CD4-positive, alpha-beta T cell (primary cell): ENCODE measurements at regions not wholly inside any gene's neighbourhood (a gene's known extent, or its start where the extent isn't known, plus 50 kb on each side); places are given as distances from the start of the nearest gene placed in this dataset.

ENCODE experiments used
- ATAC-seq: fragments of 200-7000 bp; cut with Tn5 transposase; one replicate; pipeline ENCODE4 v1.10.0; 2022; ENCODE audit warnings: mild to moderate bottlenecking; ENCODE audit not compliant: poor library complexity
- CTCF ChIA-PET: fragments of 350-600 bp; sonication (Branson Sonifier 250); formaldehyde crosslinking; loops from one replicate; lab custom pipeline; 2021; ENCODE audit warnings: antibody characterized with exemption, inconsistent platforms; lab: Charles Lee
- POLR2A ChIA-PET: fragments of 350-600 bp; sonication (Branson Sonifier 250); formaldehyde crosslinking; loops from one replicate; lab custom pipeline; 2021; ENCODE audit warnings: antibody characterized with exemption, inconsistent platforms; lab: Charles Lee
- DNase-seq, 14 experiments: peaks; one replicate each; pipeline ENCODE4 v3.0.0-alpha.2; 2013 to 2020; ENCODE audit warnings: mixed read lengths in 2 of 14
- H3K27ac ChIP-seq, 2 donors: one replicate each; pipeline versions ENCODE4 v1.5.1 to v1.7.0; 2013; ENCODE audit warnings: low read length in 2 of 2, low read depth in 1 of 2, mild to moderate bottlenecking in 1 of 2
- H3K27me3 ChIP-seq, 2 experiments: 1 replicate in 1 of 2; 2 replicates in 1 of 2; pipeline versions ENCODE4 v1.6.1 to v1.7.0; 2013; ENCODE audit warnings: low read length in 2 of 2, control low read depth in 1 of 2, mild to moderate bottlenecking in 1 of 2, moderate library complexity in 1 of 2; ENCODE audit not compliant: insufficient read depth in 2 of 2, control insufficient read depth in 1 of 2
- H3K36me3 ChIP-seq: one replicate; pipeline ENCODE4 v1.6.1; 2013; ENCODE audit warnings: low read length, control low read depth; ENCODE audit not compliant: insufficient read depth
- H3K4me1 ChIP-seq: one replicate; pipeline ENCODE4 v1.6.1; 2013; ENCODE audit warnings: low read length, control low read depth; ENCODE audit not compliant: insufficient read depth
- H3K4me3 ChIP-seq: one replicate; pipeline ENCODE4 v1.5.1; 2013; ENCODE audit warnings: mild to moderate bottlenecking, low read length, moderate library complexity
- H3K9me3 ChIP-seq, 2 experiments: 1 replicate in 1 of 2; 2 replicates in 1 of 2; pipeline versions ENCODE4 v1.6.1 to v1.7.0; 2013; ENCODE audit warnings: low read length in 2 of 2, mild to moderate bottlenecking in 2 of 2, control low read depth in 1 of 2, moderate library complexity in 1 of 2; ENCODE audit not compliant: control insufficient read depth in 1 of 2, insufficient read depth in 1 of 2
- H3K27ac Mint-ChIP-seq: one replicate; pipeline ENCODE4 v1.8.0; 2020; ENCODE audit warnings: mixed read lengths
- H3K27me3 Mint-ChIP-seq: one replicate; pipeline ENCODE4 v1.8.0; 2021; ENCODE audit warnings: mixed read lengths
- H3K36me3 Mint-ChIP-seq: one replicate; pipeline ENCODE4 v1.8.0; 2021; ENCODE audit warnings: low read depth, mixed read lengths
- H3K4me1 Mint-ChIP-seq: one replicate; pipeline ENCODE4 v1.8.0; 2021; ENCODE audit warnings: low read depth, mixed read lengths
- H3K4me3 Mint-ChIP-seq: one replicate; pipeline ENCODE4 v1.8.0; 2020; ENCODE audit warnings: mild to moderate bottlenecking, mixed read lengths
- H3K9me3 Mint-ChIP-seq: one replicate; pipeline ENCODE4 v1.8.0; 2020; ENCODE audit warnings: mixed read lengths
- CTCF ChIP-seq: fragments of 200-600 bp; IDR thresholded peaks from one replicate; pipeline ENCODE4 v1.8.0; 2022; ENCODE audit warnings: antibody characterized with exemption, mild to moderate bottlenecking
- intact Hi-C, 2 experiments: fragments of 100-400 bp; cut with DNase I in 1 of 2; cut with micrococcal nuclease in 1 of 2; formaldehyde crosslinking; loops; one replicate each; pipeline versions ENCODE4 v1.15.1 to v1.9.0; 2023 to 2025; cut with DNase I, micrococcal nuclease

- DNase-seq (no peak), ATAC-seq (no peak)
- no peaks in the 10 kb centered on the region for H3K4me1 ChIP-seq
- no peaks in the 10 kb centered on the region for H3K36me3 ChIP-seq
- intact Hi-C loops = no loop called here
- Mint-ChIP-seq H3K27me3 (peaks cover 27% of the 10 kb centered on the region), H3K9me3 (no peaks in the 10 kb centered on the region), H3K4me3 (no peak overlapping the region), H3K4me1 (no peaks in the 10 kb centered on the region), H3K27ac (no peak overlapping the region), H3K36me3 (no peaks in the 10 kb centered on the region)
- H3K9me3 ChIP-seq = no peaks in the 10 kb centered on the region
- no peaks in the 10 kb centered on the region for H3K27me3 ChIP-seq
- TF ChIP-seq CTCF = no peak
- ChIA-PET POLR2A (no interaction called here), CTCF (no interaction called here)
- H3K27ac ChIP-seq = no peak overlapping the region
- no peak overlapping the region for H3K4me3 ChIP-seq
These were observed 135.9 kb upstream of the WWC1 start for GRCh38 chr5:168155585-168155984.

- H3K9me3 ChIP-seq = no peaks in the 10 kb centered on the region
- no peak overlapping the region for H3K27ac ChIP-seq
- H3K4me3 ChIP-seq = no peak overlapping the region
- no peaks in the 10 kb centered on the region for H3K36me3 ChIP-seq
- Mint-ChIP-seq H3K36me3 (no peaks in the 10 kb centered on the region), H3K27ac (no peak overlapping the region), H3K4me3 (no peak overlapping the region), H3K4me1 (no peaks in the 10 kb centered on the region), H3K27me3 (peaks cover 21% of the 10 kb centered on the region), H3K9me3 (no peaks in the 10 kb centered on the region)
- H3K27me3 ChIP-seq = no peaks in the 10 kb centered on the region
- no peaks in the 10 kb centered on the region for H3K4me1 ChIP-seq
- POLR2A ChIA-PET = no interaction called here
- no peak for TF ChIP-seq CTCF
- CTCF ChIA-PET = interaction anchor here (0.7 kb wide), 1 partner anchor 690 kb away, joined by 3 read pairs; no protein-coding TSS in a partner anchor
- DNase-seq (no peak), ATAC-seq (no peak)
- intact Hi-C loops = no loop called here
These were observed 135.3 kb upstream of the WWC1 start for GRCh38 chr5:168156170-168156569.

- no peaks in the 10 kb centered on the region for H3K9me3 ChIP-seq
- H3K9me3 Mint-ChIP-seq = no peaks in the 10 kb centered on the region
- no peak for TF ChIP-seq CTCF
- no peaks in the 10 kb centered on the region for H3K36me3 Mint-ChIP-seq
- intact Hi-C loops = no loop called here
- no peaks in the 10 kb centered on the region for H3K36me3 ChIP-seq
- ChIA-PET POLR2A (no interaction called here), CTCF (no interaction called here)
- H3K4me1 Mint-ChIP-seq = no peaks in the 10 kb centered on the region
- peaks cover 14% of the 10 kb centered on the region for H3K27me3 Mint-ChIP-seq
- H3K27ac ChIP-seq = no peak overlapping the region
- DNase-seq (no peak), ATAC-seq (no peak)
- no peak overlapping the region for H3K4me3 Mint-ChIP-seq
- H3K4me3 ChIP-seq = no peak overlapping the region
- no peaks in the 10 kb centered on the region for H3K27me3 ChIP-seq
- no peaks in the 10 kb centered on the region for H3K4me1 ChIP-seq
- H3K27ac Mint-ChIP-seq = no peak overlapping the region
These were observed 134.3 kb upstream of the WWC1 start for GRCh38 chr5:168157141-168157540.
